HFF-Myc (cell line): ENCODE measurements at regions not wholly inside any gene's neighbourhood (a gene's known extent, or its start where the extent isn't known, plus 50 kb on each side); places are given as distances from the start of the nearest gene placed in this dataset.

Experiments
- DNase-seq: peaks from one replicate; pipeline ENCODE4 v3.0.0-alpha.2; 2011; ENCODE audit warnings: low read depth; ENCODE audit errors: extremely low read depth
- H3K4me3 ChIP-seq: replicated peaks from 2 replicates; pipeline ENCODE4 v1.5.1; 2011; ENCODE audit warnings: low read depth, mild to moderate bottlenecking, control low read depth, low read length
- CTCF ChIP-seq: IDR thresholded peaks from 2 replicates; pipeline ENCODE4 v1.5.1; 2012; ENCODE audit warnings: mild to moderate bottlenecking, low read depth, low read length, control low read depth; ENCODE audit errors: missing control alignments

- no peak for TF ChIP-seq CTCF
- DNase-seq = no peak
Measured at GRCh38 chr18:1708006-1708405, 803.3 kb downstream of the ADCYAP1 start.

GRCh38 chr18:1710114-1710513, 805.4 kb downstream of the ADCYAP1 start:
- no peak for TF ChIP-seq CTCF
- no peak for DNase-seq

More at GRCh38 chr18:1708006-1708405, 803.3 kb downstream of the ADCYAP1 start:
- no peak overlapping the region for H3K4me3 ChIP-seq

GRCh38 chr18:1732143-1732542, 827.5 kb downstream of the ADCYAP1 start:
- no peak overlapping the region for H3K4me3 ChIP-seq
- TF ChIP-seq CTCF = no peak
- DNase-seq = no peak

More at GRCh38 chr18:1710114-1710513, 805.4 kb downstream of the ADCYAP1 start:
- no peak overlapping the region for H3K4me3 ChIP-seq

- no peak for TF ChIP-seq CTCF
Measured at GRCh38 chr18:1746131-1746530, 825.2 kb downstream of the METTL4 start.

GRCh38 chr18:1751249-1751648, 820.1 kb downstream of the METTL4 start:
- no peak overlapping the region for H3K4me3 ChIP-seq
- no peak for TF ChIP-seq CTCF
- DNase-seq = no peak

More at GRCh38 chr18:1746131-1746530, 825.2 kb downstream of the METTL4 start:
- DNase-seq = no peak
- H3K4me3 ChIP-seq = no peak overlapping the region

- no peak for DNase-seq
- TF ChIP-seq CTCF = no peak
- no peak overlapping the region for H3K4me3 ChIP-seq
Measured at GRCh38 chr18:1760901-1761300, 810.4 kb downstream of the METTL4 start.

GRCh38 chr18:1774261-1774660, 797.0 kb downstream of the METTL4 start:
- no peak for DNase-seq
- no peak for TF ChIP-seq CTCF
- no peak overlapping the region for H3K4me3 ChIP-seq
